ENCODE measurements at regions not wholly inside any gene's neighbourhood (a gene's known extent, or its start where the extent isn't known, plus 50 kb on each side); places are given as distances from the start of the nearest gene placed in this dataset.

DNA sequence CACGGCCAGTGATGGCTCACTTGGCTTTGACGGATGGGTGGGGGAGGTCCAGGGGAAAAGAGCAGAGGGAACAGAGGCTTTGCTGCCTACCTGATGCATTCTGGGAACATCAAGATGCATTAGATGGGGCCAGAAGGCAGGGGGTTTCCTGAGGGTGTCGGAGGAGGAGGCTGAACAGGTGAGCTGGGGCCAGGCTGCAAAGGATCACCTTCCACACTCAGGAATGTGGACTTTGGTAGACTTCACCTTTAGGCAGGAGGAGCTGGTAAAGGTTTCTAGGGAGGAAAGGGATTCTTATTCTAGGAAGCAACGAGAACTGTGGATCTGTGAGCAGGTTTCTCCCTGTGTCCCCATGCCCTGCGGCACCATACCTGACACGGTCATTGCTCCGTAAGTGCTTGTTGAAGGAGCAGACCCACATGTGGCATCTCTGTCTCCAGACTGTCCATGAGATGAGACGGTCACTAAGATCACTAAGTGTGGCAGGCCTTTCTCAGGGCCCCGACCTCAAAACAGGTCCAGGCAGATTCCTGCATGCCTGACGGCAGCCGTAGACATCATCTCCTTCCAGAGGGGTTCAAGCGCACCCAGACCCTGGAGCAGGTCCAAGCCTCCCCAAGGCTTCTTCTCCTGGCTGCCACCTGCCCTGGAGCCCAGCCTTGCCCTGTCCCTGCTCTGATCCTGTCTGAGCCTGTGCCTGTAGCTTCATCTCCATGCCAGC is 89.1 kb upstream of the SLC25A33 start:
- peak; percentile 44 to 62 for DNase-seq
- Histone ChIP-seq H3K27me3 (ENCODE audit: control insufficient read depth, insufficient read depth, low read length) (no peaks in the 10 kb centered on the region), H3K36me3 (ENCODE audit: control insufficient read depth, insufficient read depth, low read length) (no peaks in the 10 kb centered on the region), H3K27ac (ENCODE audit: low read length) (peak overlapping the region; percentile 57), H3K9me3 (ENCODE audit: control insufficient read depth, low read depth, low read length) (no peaks in the 10 kb centered on the region), H3K4me3 (ENCODE audit: low read length) (no peak overlapping the region), H3K4me1 (ENCODE audit: control insufficient read depth, insufficient read depth, low read length) (peaks cover 26% of the 10 kb centered on the region)
- WGBS (ENCODE audit: insufficient coverage, low lambda C conversion rate), result no CpG with 5 or more reads among the region's 12 CpGs

- DNase-seq, result no peak
- Histone ChIP-seq H3K36me3 (ENCODE audit: control insufficient read depth, insufficient read depth, low read length) (no peaks in the 10 kb centered on the region), H3K4me1 (ENCODE audit: control insufficient read depth, insufficient read depth, low read length) (peaks cover 26% of the 10 kb centered on the region), H3K4me3 (ENCODE audit: low read length) (no peak overlapping the region), H3K9me3 (ENCODE audit: control insufficient read depth, low read depth, low read length) (no peaks in the 10 kb centered on the region), H3K27me3 (ENCODE audit: control insufficient read depth, insufficient read depth, low read length) (no peaks in the 10 kb centered on the region), H3K27ac (ENCODE audit: low read length) (no peak overlapping the region)
- WGBS (ENCODE audit: insufficient coverage, low lambda C conversion rate), result 80% methylated on average over 1 of the region's 8 CpGs
Observed at GRCh38 chr1:9451081-9451480, 88.2 kb upstream of the SLC25A33 start.

- H3K27ac ChIP-seq (ENCODE audit: low read length), result peak overlapping the region; percentile 54
- no peaks in the 10 kb centered on the region for H3K36me3 ChIP-seq (ENCODE audit: control insufficient read depth, insufficient read depth, low read length)
- no peaks in the 10 kb centered on the region for H3K9me3 ChIP-seq (ENCODE audit: control insufficient read depth, low read depth, low read length)
- H3K4me3 ChIP-seq (ENCODE audit: low read length), result no peak overlapping the region
- H3K27me3 ChIP-seq (ENCODE audit: control insufficient read depth, insufficient read depth, low read length), result no peaks in the 10 kb centered on the region
- H3K4me1 ChIP-seq (ENCODE audit: control insufficient read depth, insufficient read depth, low read length), result peaks cover 26% of the 10 kb centered on the region
- peak in 1 of 2 donors; percentile 64 for DNase-seq
- WGBS (ENCODE audit: insufficient coverage, low lambda C conversion rate), result 100% methylated on average over 1 of the region's 6 CpGs
Observed at GRCh38 chr1:9452516-9453140, 86.6 kb upstream of the SLC25A33 start.

- H3K27me3 ChIP-seq (ENCODE audit: control insufficient read depth, insufficient read depth, low read length), result no peaks in the 10 kb centered on the region
- no peak overlapping the region for H3K4me3 ChIP-seq (ENCODE audit: low read length)
- H3K4me1 ChIP-seq (ENCODE audit: control insufficient read depth, insufficient read depth, low read length), result peaks cover 24% of the 10 kb centered on the region
- no peak overlapping the region for H3K27ac ChIP-seq (ENCODE audit: low read length)
- no CpG with 5 or more reads among the region's 13 CpGs for WGBS (ENCODE audit: insufficient coverage, low lambda C conversion rate)
- H3K9me3 ChIP-seq (ENCODE audit: control insufficient read depth, low read depth, low read length), result no peaks in the 10 kb centered on the region
- no peak for DNase-seq
- no peaks in the 10 kb centered on the region for H3K36me3 ChIP-seq (ENCODE audit: control insufficient read depth, insufficient read depth, low read length)
Observed at GRCh38 chr1:9453375-9453774, 85.9 kb upstream of the SLC25A33 start.

DNA sequence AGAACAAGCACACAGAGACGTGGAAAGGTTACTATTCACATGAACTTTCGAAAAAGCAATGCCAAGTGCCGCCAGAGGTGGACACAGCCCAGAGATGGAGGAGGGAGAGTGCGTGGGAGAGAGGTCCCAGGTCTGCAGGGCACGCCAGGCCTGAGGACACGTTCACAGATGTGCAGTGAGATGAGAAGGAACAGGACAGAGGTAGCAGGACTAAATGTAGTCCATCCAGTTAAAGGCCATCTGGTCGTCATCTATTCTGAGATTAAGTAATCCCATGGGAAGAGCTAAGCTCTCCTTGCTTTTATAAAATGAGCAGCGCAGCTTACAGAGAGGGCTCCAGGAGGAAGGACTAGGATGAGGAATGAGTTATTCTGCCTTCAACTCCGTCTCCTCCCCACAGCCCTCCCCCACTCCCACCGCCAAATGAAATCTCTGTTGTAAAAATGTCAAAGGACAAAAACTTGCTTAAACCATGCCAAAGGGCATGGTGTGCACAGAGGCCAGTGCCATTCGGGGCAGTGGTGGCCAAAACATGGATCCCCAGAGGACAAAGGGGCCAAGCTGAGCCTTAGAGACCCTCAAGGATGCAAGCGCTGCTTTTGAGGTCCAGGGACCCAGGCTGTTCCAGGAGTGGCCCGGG is 85.4 kb upstream of the SLC25A33 start:
- Histone ChIP-seq H3K36me3 (ENCODE audit: control insufficient read depth, insufficient read depth, low read length) (no peaks in the 10 kb centered on the region), H3K9me3 (ENCODE audit: control insufficient read depth, low read depth, low read length) (no peaks in the 10 kb centered on the region), H3K27ac (ENCODE audit: low read length) (no peak overlapping the region), H3K27me3 (ENCODE audit: control insufficient read depth, insufficient read depth, low read length) (no peaks in the 10 kb centered on the region), H3K4me3 (ENCODE audit: low read length) (no peak overlapping the region), H3K4me1 (ENCODE audit: control insufficient read depth, insufficient read depth, low read length) (peaks cover 19% of the 10 kb centered on the region)
- no peak for DNase-seq
- WGBS (ENCODE audit: insufficient coverage, low lambda C conversion rate), result no CpG with 5 or more reads among the region's 13 CpGs

DNA sequence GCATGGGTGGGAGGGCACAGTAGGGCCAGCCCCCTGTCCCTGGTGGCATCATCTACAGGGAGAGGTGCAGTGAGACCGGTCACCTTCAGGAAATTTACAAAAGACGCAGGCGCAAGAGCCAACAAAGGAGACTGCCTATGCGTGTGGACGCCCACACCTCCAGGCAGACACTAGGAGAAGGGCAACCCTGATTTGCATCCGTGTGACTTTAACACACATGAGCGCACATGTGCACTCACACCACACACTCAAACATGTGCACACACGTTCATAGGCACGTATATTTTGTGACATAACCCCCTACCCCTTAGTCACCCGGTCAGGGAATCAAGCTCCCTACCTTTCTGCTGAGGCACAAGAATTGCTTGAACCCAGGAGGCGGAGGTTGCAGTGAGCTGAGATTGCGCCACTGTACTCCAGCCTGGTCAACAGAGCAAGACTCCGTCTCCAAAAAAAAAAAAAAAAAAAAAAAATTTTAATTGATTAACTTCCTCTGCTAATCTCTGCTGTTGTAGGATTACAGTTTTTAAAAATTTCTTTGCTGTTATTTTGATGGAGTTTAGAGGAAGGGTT is 84.7 kb upstream of the SLC25A33 start:
- peaks cover 19% of the 10 kb centered on the region for H3K4me1 ChIP-seq (ENCODE audit: control insufficient read depth, insufficient read depth, low read length)
- H3K27ac ChIP-seq (ENCODE audit: low read length), result no peak overlapping the region
- H3K9me3 ChIP-seq (ENCODE audit: control insufficient read depth, low read depth, low read length), result no peaks in the 10 kb centered on the region
- H3K27me3 ChIP-seq (ENCODE audit: control insufficient read depth, insufficient read depth, low read length), result no peaks in the 10 kb centered on the region
- DNase-seq, result no peak
- H3K36me3 ChIP-seq (ENCODE audit: control insufficient read depth, insufficient read depth, low read length), result no peaks in the 10 kb centered on the region
- no CpG with 5 or more reads among the region's 13 CpGs for WGBS (ENCODE audit: insufficient coverage, low lambda C conversion rate)
- H3K4me3 ChIP-seq (ENCODE audit: low read length), result no peak overlapping the region

DNA sequence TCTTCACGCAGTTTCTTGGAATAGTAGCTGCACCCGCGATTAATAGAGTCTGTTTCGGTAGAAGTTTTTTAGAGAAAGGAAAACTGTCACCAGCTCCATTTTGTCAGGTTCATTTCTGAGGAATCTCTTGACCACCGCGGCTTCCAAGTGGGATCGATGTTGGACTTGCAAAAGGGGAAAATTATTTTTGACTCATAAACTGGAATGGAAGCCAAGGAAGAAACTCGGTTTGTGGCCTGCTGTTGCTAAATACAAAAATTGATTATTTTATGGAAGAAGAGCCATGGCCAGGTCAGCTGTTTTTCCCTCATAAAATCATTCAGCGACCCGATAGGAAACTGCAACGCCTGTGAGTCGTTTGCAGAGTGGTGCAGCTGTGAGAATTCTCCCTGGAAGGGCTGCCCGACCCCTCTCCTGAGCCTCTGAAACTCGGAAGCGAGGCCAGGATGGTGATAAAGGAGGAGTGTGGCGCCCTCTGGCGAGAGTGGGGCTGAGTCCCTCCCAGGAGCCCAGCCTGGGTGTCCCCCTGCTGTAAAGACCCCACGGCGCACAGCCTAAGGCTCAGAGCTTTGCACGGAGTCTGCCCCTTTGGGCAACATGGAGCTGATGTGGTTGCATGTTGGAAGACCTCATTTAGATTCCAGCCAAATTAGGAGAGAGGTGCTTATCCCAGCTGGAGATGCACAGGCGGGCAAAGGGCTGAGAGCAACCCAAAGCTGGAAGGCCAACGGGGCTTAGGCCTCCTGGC is 83.6 kb upstream of the SLC25A33 start:
- no peaks in the 10 kb centered on the region for H3K36me3 ChIP-seq (ENCODE audit: control insufficient read depth, insufficient read depth, low read length)
- peaks cover 8% of the 10 kb centered on the region for H3K4me1 ChIP-seq (ENCODE audit: control insufficient read depth, insufficient read depth, low read length)
- no peak overlapping the region for H3K4me3 ChIP-seq (ENCODE audit: low read length)
- no peaks in the 10 kb centered on the region for H3K9me3 ChIP-seq (ENCODE audit: control insufficient read depth, low read depth, low read length)
- H3K27me3 ChIP-seq (ENCODE audit: control insufficient read depth, insufficient read depth, low read length), result no peaks in the 10 kb centered on the region
- peak; percentile 50 to 61 for DNase-seq
- 100% methylated on average over 1 of the region's 22 CpGs for WGBS (ENCODE audit: insufficient coverage, low lambda C conversion rate)
- H3K27ac ChIP-seq (ENCODE audit: low read length), result no peak overlapping the region

GRCh38 chr1:9456833-9457232 is 82.4 kb upstream of the SLC25A33 start:
- Histone ChIP-seq H3K4me3 (ENCODE audit: low read length) (no peak overlapping the region), H3K27me3 (ENCODE audit: control insufficient read depth, insufficient read depth, low read length) (no peaks in the 10 kb centered on the region), H3K4me1 (ENCODE audit: control insufficient read depth, insufficient read depth, low read length) (peaks cover 7% of the 10 kb centered on the region), H3K27ac (ENCODE audit: low read length) (no peak overlapping the region), H3K36me3 (ENCODE audit: control insufficient read depth, insufficient read depth, low read length) (no peaks in the 10 kb centered on the region), H3K9me3 (ENCODE audit: control insufficient read depth, low read depth, low read length) (no peaks in the 10 kb centered on the region)
- no peak for DNase-seq
- WGBS (ENCODE audit: insufficient coverage, low lambda C conversion rate), result no CpG with 5 or more reads among the region's 4 CpGs

- H3K4me3 ChIP-seq (ENCODE audit: low read length), result no peak overlapping the region
- H3K9me3 ChIP-seq (ENCODE audit: control insufficient read depth, low read depth, low read length), result no peaks in the 10 kb centered on the region
- no peaks in the 10 kb centered on the region for H3K27me3 ChIP-seq (ENCODE audit: control insufficient read depth, insufficient read depth, low read length)
- no peaks in the 10 kb centered on the region for H3K4me1 ChIP-seq (ENCODE audit: control insufficient read depth, insufficient read depth, low read length)
- DNase-seq, result no peak
- no peak overlapping the region for H3K27ac ChIP-seq (ENCODE audit: low read length)
- no CpG with 5 or more reads among the region's 10 CpGs for WGBS (ENCODE audit: insufficient coverage, low lambda C conversion rate)
- H3K36me3 ChIP-seq (ENCODE audit: control insufficient read depth, insufficient read depth, low read length), result no peaks in the 10 kb centered on the region
Observed at GRCh38 chr1:9459816-9460407, 79.4 kb upstream of the SLC25A33 start.

GRCh38 chr1:9465640-9466039 is 73.6 kb upstream of the SLC25A33 start:
- no peak overlapping the region for H3K27ac ChIP-seq (ENCODE audit: low read length)
- no CpG with 5 or more reads among the region's 9 CpGs for WGBS (ENCODE audit: insufficient coverage, low lambda C conversion rate)
- H3K4me3 ChIP-seq (ENCODE audit: low read length), result no peak overlapping the region

More at GRCh38 chr1:9465640-9466039, 73.6 kb upstream of the SLC25A33 start:
- no peaks in the 10 kb centered on the region for H3K27me3 ChIP-seq (ENCODE audit: control insufficient read depth, insufficient read depth, low read length)
- H3K9me3 ChIP-seq (ENCODE audit: control insufficient read depth, low read depth, low read length), result no peaks in the 10 kb centered on the region
- no peaks in the 10 kb centered on the region for H3K36me3 ChIP-seq (ENCODE audit: control insufficient read depth, insufficient read depth, low read length)
- H3K4me1 ChIP-seq (ENCODE audit: control insufficient read depth, insufficient read depth, low read length), result peaks cover 13% of the 10 kb centered on the region
- DNase-seq, result no peak

Measured in large intestine (tissue), 3 donors.